H9 (cell line): ENCODE measurements at regions not wholly inside any gene's neighbourhood (a gene's known extent, or its start where the extent isn't known, plus 50 kb on each side); places are given as distances from the start of the nearest gene placed in this dataset.

ENCODE experiments used
- DNase-seq: peaks from one replicate; pipeline ENCODE4 v3.0.0-alpha.2; 2017
- H2AFZ ChIP-seq: one replicate; pipeline ENCODE4 v1.6.1; 2013; ENCODE audit warnings: mild to moderate bottlenecking, low read length, control low read depth, moderate library complexity
- H2AK5ac ChIP-seq: 2 replicates; pipeline ENCODE4 v1.6.1; 2013; ENCODE audit warnings: low read length, control low read depth, mixed read lengths; ENCODE audit not compliant: insufficient read length
- H2BK120ac ChIP-seq: one replicate; pipeline ENCODE4 v1.6.1; 2013; ENCODE audit warnings: low read depth, mild to moderate bottlenecking, low read length, control low read depth, inconsistent platforms; ENCODE audit not compliant: poor library complexity, severe bottlenecking
- H2BK12ac ChIP-seq: 2 replicates; pipeline ENCODE4 v1.6.1; 2013; ENCODE audit warnings: low read length, control low read depth, mixed read lengths, low read depth; ENCODE audit not compliant: insufficient read length
- H2BK15ac ChIP-seq: 2 replicates; pipeline ENCODE4 v1.6.1; 2013; ENCODE audit warnings: low read depth, low read length, control low read depth
- H2BK20ac ChIP-seq: one replicate; pipeline ENCODE4 v1.6.1; 2013; ENCODE audit warnings: low read depth, mild to moderate bottlenecking, low read length, control low read depth, inconsistent platforms; ENCODE audit not compliant: poor library complexity, severe bottlenecking
- H2BK5ac ChIP-seq: 2 replicates; pipeline ENCODE4 v1.6.1; 2013; ENCODE audit warnings: low read length, control low read depth, mixed read lengths; ENCODE audit not compliant: insufficient read length
- H3K14ac ChIP-seq: 2 replicates; pipeline ENCODE4 v1.6.1; 2013; ENCODE audit warnings: low read length, control low read depth; ENCODE audit not compliant: insufficient read depth
- H3K18ac ChIP-seq: 2 replicates; pipeline ENCODE4 v1.6.1; 2013; ENCODE audit warnings: low read depth, mild to moderate bottlenecking, mixed read lengths, low read length, control low read depth; ENCODE audit not compliant: insufficient read length
- H3K23ac ChIP-seq: 2 replicates; pipeline ENCODE4 v1.6.1; 2013; ENCODE audit warnings: low read length, control low read depth, mixed read lengths, low read depth; ENCODE audit not compliant: insufficient read length
- H3K23me2 ChIP-seq: 2 replicates; pipeline ENCODE4 v1.6.1; 2013; ENCODE audit warnings: low read depth, mild to moderate bottlenecking, mixed read lengths, low read length, control low read depth; ENCODE audit not compliant: insufficient read length, poor library complexity, severe bottlenecking
- H3K27ac ChIP-seq: 2 replicates; pipeline ENCODE4 v1.5.1; 2013; ENCODE audit warnings: low read length, control low read depth, mixed read lengths, low read depth; ENCODE audit not compliant: insufficient read length
- H3K27me3 ChIP-seq: 2 replicates; pipeline ENCODE4 v1.6.1; 2013; ENCODE audit warnings: low read length, control low read depth, inconsistent platforms; ENCODE audit not compliant: insufficient read depth
- H3K4ac ChIP-seq: 2 replicates; pipeline ENCODE4 v1.6.1; 2013; ENCODE audit warnings: low read depth, mild to moderate bottlenecking, control low read depth, inconsistent platforms, low read length, moderate library complexity
- H3K4me1 ChIP-seq: 2 replicates; pipeline ENCODE4 v1.6.1; 2013; ENCODE audit warnings: low read length, control low read depth, inconsistent platforms; ENCODE audit not compliant: insufficient read depth
- H3K4me2 ChIP-seq: 2 replicates; pipeline ENCODE4 v1.6.1; 2013; ENCODE audit warnings: low read length, control low read depth, mixed read lengths; ENCODE audit not compliant: insufficient read length, insufficient read depth
- H3K56ac ChIP-seq: 2 replicates; pipeline ENCODE4 v1.6.1; 2013; ENCODE audit warnings: low read depth, mild to moderate bottlenecking, mixed read lengths, low read length, control low read depth; ENCODE audit not compliant: insufficient read length
- H3K79me1 ChIP-seq: 2 replicates; pipeline ENCODE4 v1.6.1; 2013; ENCODE audit warnings: low read depth, mild to moderate bottlenecking, moderate library complexity, low read length, control low read depth, inconsistent platforms; ENCODE audit not compliant: insufficient read depth, poor library complexity, severe bottlenecking
- H3K79me2 ChIP-seq: 2 replicates; pipeline ENCODE4 v1.6.1; 2013; ENCODE audit warnings: low read length, control low read depth, inconsistent platforms; ENCODE audit not compliant: insufficient read depth
- H3K9ac ChIP-seq: 2 replicates; pipeline ENCODE4 v1.6.1; 2013; ENCODE audit warnings: low read length, control low read depth, mixed read lengths; ENCODE audit not compliant: insufficient read length; ENCODE audit errors: extremely low read depth
- H3K9me3 ChIP-seq: one replicate; pipeline ENCODE4 v1.6.1; 2013; ENCODE audit warnings: low read depth, low read length, inconsistent platforms; ENCODE audit not compliant: control insufficient read depth
- H3T11ph ChIP-seq: one replicate; pipeline ENCODE4 v1.6.1; 2013; ENCODE audit warnings: mild to moderate bottlenecking, low read length, control low read depth, inconsistent platforms
- H4K20me1 ChIP-seq: one replicate; pipeline ENCODE4 v1.6.1; 2013; ENCODE audit not compliant: control insufficient read depth, insufficient read length, insufficient read depth
- H4K5ac ChIP-seq: 2 replicates; pipeline ENCODE4 v1.6.1; 2013; ENCODE audit warnings: low read depth, mild to moderate bottlenecking, mixed read lengths, low read length, control low read depth; ENCODE audit not compliant: insufficient read length
- H4K8ac ChIP-seq: replicated peaks from 2 replicates; pipeline ENCODE4 v1.6.1; 2013; ENCODE audit warnings: low read length, control low read depth, mixed read lengths, low read depth; ENCODE audit not compliant: insufficient read length
- H4K91ac ChIP-seq: 2 replicates; pipeline ENCODE4 v1.6.1; 2013; ENCODE audit warnings: low read depth, mild to moderate bottlenecking, moderate library complexity, mixed read lengths, low read length, control low read depth; ENCODE audit not compliant: insufficient read length
- H3K27ac Mint-ChIP-seq, 3 experiments: 2 replicates in 2 of 3; 3 replicates in 1 of 3; pipeline ENCODE4 v1.8.0; 2020 to 2021; ENCODE audit warnings: mixed read lengths in 3 of 3, mild to moderate bottlenecking in 1 of 3, moderate library complexity in 1 of 3
- H3K27me3 Mint-ChIP-seq: 2 replicates; pipeline ENCODE4 v1.8.0; 2021; ENCODE audit warnings: low read depth, mild to moderate bottlenecking, moderate library complexity, mixed read lengths
- H3K36me3 Mint-ChIP-seq, 3 experiments: 2 replicates in 2 of 3; 3 replicates in 1 of 3; pipeline ENCODE4 v1.8.0; 2020 to 2021; ENCODE audit warnings: low read depth in 3 of 3, mixed read lengths in 3 of 3; ENCODE audit not compliant: insufficient read depth in 1 of 3
- H3K4me1 Mint-ChIP-seq, 2 experiments: 2 replicates each; pipeline ENCODE4 v1.8.0; 2020; ENCODE audit warnings: mixed read lengths in 2 of 2
- H3K4me3 Mint-ChIP-seq, 2 experiments: 2 replicates in 1 of 2; 3 replicates in 1 of 2; pipeline ENCODE4 v1.8.0; 2020 to 2021; ENCODE audit warnings: mild to moderate bottlenecking in 2 of 2, mixed read lengths in 2 of 2, moderate library complexity in 1 of 2
- H3K9me3 Mint-ChIP-seq, 2 experiments: 2 replicates in 1 of 2; 3 replicates in 1 of 2; pipeline ENCODE4 v1.8.0; 2020; ENCODE audit warnings: mild to moderate bottlenecking in 2 of 2, mixed read lengths in 2 of 2, moderate library complexity in 1 of 2
- CTCF ChIP-seq: fragments of 200-600 bp; sonication (generic); conservative IDR thresholded peaks from 3 replicates; pipeline ENCODE4 v1.8.0; 2021; ENCODE audit warnings: antibody characterized with exemption, mild to moderate bottlenecking
- WGBS: extraction: QIAGEN DNeasy Blood & Tissue Kit; methylation state at CpG from one replicate; pipeline ENCODE4 v1.1.7; 2013; ENCODE audit warnings: missing lambda C conversion rate, low lambda C conversion rate, mixed read lengths; ENCODE audit not compliant: insufficient read length; ENCODE audit errors: extremely low coverage; 5-methylcytosine and 5-hydroxymethylcytosine counted together

- no peak overlapping the region for H3K23ac ChIP-seq
- no peaks in the 10 kb centered on the region for H3K23me2 ChIP-seq
- no peaks in the 10 kb centered on the region for H3K79me2 ChIP-seq
- no peak overlapping the region for H2BK15ac ChIP-seq
- H3K27ac ChIP-seq: no peak overlapping the region
- Mint-ChIP-seq H3K4me1 (peaks cover 9 to 19% of the 10 kb centered on the region in 2 experiments), H3K4me3 (no peak overlapping the region), H3K27me3 (no peaks in the 10 kb centered on the region), H3K36me3 (peaks cover 0 to 2% (median 0%) of the 10 kb centered on the region in 3 experiments; a peak in 2 of 7 replicates), H3K27ac (no peak overlapping the region), H3K9me3 (peaks cover 0 to 3% of the 10 kb centered on the region in 2 experiments; a peak in 4 of 5 replicates)
- no peaks in the 10 kb centered on the region for H3K9me3 ChIP-seq
- H3K27me3 ChIP-seq: no peaks in the 10 kb centered on the region
- TF ChIP-seq CTCF: no peak
- H4K20me1 ChIP-seq: no peaks in the 10 kb centered on the region
- H3K79me1 ChIP-seq: no peaks in the 10 kb centered on the region
- DNase-seq: no peak
- no peak overlapping the region for H3K56ac ChIP-seq
- H3K4me1 ChIP-seq: peaks cover 3% of the 10 kb centered on the region; the same call in 1 of the 2 replicates
- no peak overlapping the region for H4K5ac ChIP-seq
- no peak overlapping the region for H2AFZ ChIP-seq
- no peak overlapping the region for H3K18ac ChIP-seq
- no peak overlapping the region for H3K14ac ChIP-seq
- H3K4ac ChIP-seq: no peak overlapping the region
- no peak overlapping the region for H2BK5ac ChIP-seq
- H4K8ac ChIP-seq: no peak overlapping the region
- no peak overlapping the region for H3T11ph ChIP-seq
- no peak overlapping the region for H2BK20ac ChIP-seq
- no peak overlapping the region for H2BK12ac ChIP-seq
- no peak overlapping the region for H3K4me2 ChIP-seq
- no peak overlapping the region for H4K91ac ChIP-seq
- no CpG with 5 or more reads among the region's 4 CpGs for WGBS
- H2AK5ac ChIP-seq: no peak overlapping the region
- H3K9ac ChIP-seq: no peak overlapping the region
- H2BK120ac ChIP-seq: no peak overlapping the region
Measured at GRCh38 chr1:8109216-8109615, 83.1 kb upstream of the ERRFI1 start.
